ENCODE measurements at regions not wholly inside any gene's neighbourhood (a gene's known extent, or its start where the extent isn't known, plus 50 kb on each side); places are given as distances from the start of the nearest gene placed in this dataset.
A peak's percentile ranks its signal among the peaks of the same experiment; 100 is the strongest.

DNA sequence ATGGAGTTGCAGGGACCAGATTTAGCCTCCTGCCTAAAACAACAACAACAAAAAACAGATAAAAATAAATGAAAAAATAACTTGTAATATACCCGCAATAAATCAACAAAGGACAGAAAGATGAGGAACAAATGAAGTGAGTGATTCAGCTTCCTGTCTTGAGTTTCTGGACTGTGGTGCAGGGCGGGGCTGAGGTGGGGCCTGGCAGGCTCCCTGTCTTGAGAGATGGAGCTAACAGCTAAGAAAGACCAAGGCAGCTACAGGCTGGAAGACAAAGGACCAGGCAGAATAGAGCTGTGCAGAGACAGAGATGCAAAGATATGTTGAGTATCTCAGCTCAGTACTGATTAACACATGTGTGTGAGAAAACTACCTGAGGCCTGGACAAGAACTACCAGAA lies 879.2 kb downstream of the AACS start:
- TF ChIP-seq, protein P1, sequence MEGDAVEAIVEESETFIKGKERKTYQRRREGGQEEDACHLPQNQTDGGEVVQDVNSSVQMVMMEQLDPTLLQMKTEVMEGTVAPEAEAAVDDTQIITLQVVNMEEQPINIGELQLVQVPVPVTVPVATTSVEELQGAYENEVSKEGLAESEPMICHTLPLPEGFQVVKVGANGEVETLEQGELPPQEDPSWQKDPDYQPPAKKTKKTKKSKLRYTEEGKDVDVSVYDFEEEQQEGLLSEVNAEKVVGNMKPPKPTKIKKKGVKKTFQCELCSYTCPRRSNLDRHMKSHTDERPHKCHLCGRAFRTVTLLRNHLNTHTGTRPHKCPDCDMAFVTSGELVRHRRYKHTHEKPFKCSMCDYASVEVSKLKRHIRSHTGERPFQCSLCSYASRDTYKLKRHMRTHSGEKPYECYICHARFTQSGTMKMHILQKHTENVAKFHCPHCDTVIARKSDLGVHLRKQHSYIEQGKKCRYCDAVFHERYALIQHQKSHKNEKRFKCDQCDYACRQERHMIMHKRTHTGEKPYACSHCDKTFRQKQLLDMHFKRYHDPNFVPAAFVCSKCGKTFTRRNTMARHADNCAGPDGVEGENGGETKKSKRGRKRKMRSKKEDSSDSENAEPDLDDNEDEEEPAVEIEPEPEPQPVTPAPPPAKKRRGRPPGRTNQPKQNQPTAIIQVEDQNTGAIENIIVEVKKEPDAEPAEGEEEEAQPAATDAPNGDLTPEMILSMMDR (IDR thresholded peaks at IDR 0.05; ENCODE audit: unreplicated experiment) = no peak
- no peak overlapping the region for H3K27ac Mint-ChIP-seq (ENCODE audit: low read depth, unreplicated experiment)
- CTCF ChIA-PET = interaction anchor here (1.0 kb wide), 1 partner anchor 10 kb away, joined by 4 read pairs; no protein-coding TSS in a partner anchor
- H3K36me3 Mint-ChIP-seq (ENCODE audit: insufficient read depth, unreplicated experiment) = no peaks in the 10 kb centered on the region
- H3K27me3 Mint-ChIP-seq (ENCODE audit: insufficient read depth, unreplicated experiment) = no peaks in the 10 kb centered on the region
- H3K4me3 Mint-ChIP-seq (ENCODE audit: unreplicated experiment) = no peak overlapping the region
- DNase-seq (ENCODE audit: unreplicated experiment) = peak; percentile 46
- BruUV-seq (replicated peaks) = no TSS peak
- POLR2A ChIA-PET = no interaction called here
- intact Hi-C loops (cut with micrococcal nuclease) = no loop called here
- peaks cover 7% of the 10 kb centered on the region for H3K9me3 Mint-ChIP-seq (ENCODE audit: unreplicated experiment)
- H3K4me1 Mint-ChIP-seq (ENCODE audit: insufficient read depth, unreplicated experiment) = peaks cover 8% of the 10 kb centered on the region

DNA sequence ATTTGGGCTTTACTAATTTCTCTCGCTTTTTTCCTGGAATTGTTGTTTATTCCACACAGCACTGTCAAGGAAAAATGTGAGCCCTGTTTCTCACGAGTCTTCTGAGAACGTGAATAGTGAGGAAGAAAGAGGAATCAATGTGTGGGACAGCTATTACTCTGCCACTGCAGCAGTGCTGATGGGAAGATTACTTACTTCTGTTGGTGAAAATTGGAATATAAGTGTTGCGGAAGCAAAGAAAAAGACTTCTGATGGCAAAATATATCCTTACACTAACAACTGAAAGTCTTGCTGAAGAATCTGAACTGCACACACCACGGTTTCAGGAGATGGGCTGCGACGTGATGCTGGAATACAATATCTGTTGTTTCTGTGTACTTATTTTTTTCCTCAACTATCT lies 884.2 kb downstream of the AACS start:
- no peaks in the 10 kb centered on the region for H3K36me3 Mint-ChIP-seq (ENCODE audit: insufficient read depth, unreplicated experiment)
- intact Hi-C loops (cut with micrococcal nuclease) = no loop called here
- H3K9me3 Mint-ChIP-seq (ENCODE audit: unreplicated experiment) = peaks cover 8% of the 10 kb centered on the region
- POLR2A ChIA-PET = interaction anchor here (1.4 kb wide), 1 partner anchor 15 kb away, joined by 3 read pairs; no protein-coding TSS in a partner anchor
- peaks cover 8% of the 10 kb centered on the region for H3K4me1 Mint-ChIP-seq (ENCODE audit: insufficient read depth, unreplicated experiment)
- TF ChIP-seq, protein P1 (IDR thresholded peaks at IDR 0.05; ENCODE audit: unreplicated experiment) = no peak
- CTCF ChIA-PET = interaction anchor here (0.7 kb wide), 1 partner anchor 77 kb away, joined by 3 read pairs; no protein-coding TSS in a partner anchor
- no peak overlapping the region for H3K4me3 Mint-ChIP-seq (ENCODE audit: unreplicated experiment)
- no peak overlapping the region for H3K27ac Mint-ChIP-seq (ENCODE audit: low read depth, unreplicated experiment)
- DNase-seq (ENCODE audit: unreplicated experiment) = no peak
- no peaks in the 10 kb centered on the region for H3K27me3 Mint-ChIP-seq (ENCODE audit: insufficient read depth, unreplicated experiment)
- BruUV-seq (replicated peaks) = no TSS peak

DNA sequence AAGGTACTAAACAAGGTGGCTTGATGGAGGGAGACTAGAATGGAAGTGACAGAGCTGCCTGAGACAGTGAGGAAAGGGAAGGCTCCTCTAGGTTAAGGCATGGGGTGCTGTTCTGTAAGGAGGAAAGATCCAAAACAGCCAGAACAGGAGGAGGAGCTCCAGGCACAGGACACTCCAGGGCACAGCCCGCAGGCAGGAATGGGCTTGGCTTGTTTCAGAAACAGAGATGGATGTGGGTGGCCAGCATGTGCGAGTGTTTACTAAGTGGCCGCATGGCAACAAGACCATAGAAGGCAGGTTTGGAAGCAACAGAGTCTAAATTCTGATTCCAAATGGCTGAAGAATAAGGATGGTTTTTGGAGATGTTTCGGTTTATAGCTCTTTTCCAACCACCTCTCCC lies 889.1 kb downstream of the AACS start:
- H3K36me3 Mint-ChIP-seq (ENCODE audit: insufficient read depth, unreplicated experiment) = no peaks in the 10 kb centered on the region
- POLR2A ChIA-PET = interaction anchor here (0.7 kb wide), 1 partner anchor 213 kb away, joined by 3 read pairs; no protein-coding TSS in a partner anchor
- CTCF ChIA-PET = interaction anchor here (1.0 kb wide), 1 partner anchor 10 kb away, joined by 4 read pairs; no protein-coding TSS in a partner anchor
- no peaks in the 10 kb centered on the region for H3K27me3 Mint-ChIP-seq (ENCODE audit: insufficient read depth, unreplicated experiment)
- BruUV-seq (replicated peaks) = no TSS peak
- intact Hi-C loops (cut with micrococcal nuclease) = no loop called here
- H3K4me1 Mint-ChIP-seq (ENCODE audit: insufficient read depth, unreplicated experiment) = no peaks in the 10 kb centered on the region
- H3K4me3 Mint-ChIP-seq (ENCODE audit: unreplicated experiment) = no peak overlapping the region
- H3K9me3 Mint-ChIP-seq (ENCODE audit: unreplicated experiment) = peaks cover 8% of the 10 kb centered on the region
- TF ChIP-seq, protein P1 (IDR thresholded peaks at IDR 0.05; ENCODE audit: unreplicated experiment) = no peak
- DNase-seq (ENCODE audit: unreplicated experiment) = no peak
- no peak overlapping the region for H3K27ac Mint-ChIP-seq (ENCODE audit: low read depth, unreplicated experiment)

DNA sequence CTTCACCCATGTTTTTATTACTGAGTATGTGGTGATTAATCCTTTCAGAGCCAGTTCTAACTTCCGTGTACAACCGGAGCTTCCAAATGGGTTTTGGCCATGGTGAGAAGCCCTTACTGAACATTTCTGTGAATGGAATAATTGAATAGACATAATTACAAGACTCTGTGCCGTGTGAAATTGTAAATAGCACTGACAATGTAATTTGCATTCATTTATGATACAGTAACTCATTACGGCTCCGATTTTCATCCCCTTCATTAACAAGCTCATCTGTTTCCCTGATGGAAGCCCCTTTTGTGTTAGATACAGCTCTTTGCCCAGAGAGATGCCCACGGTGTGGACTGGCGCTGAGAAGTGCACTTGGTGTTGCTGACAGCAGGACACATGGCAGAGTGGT lies 891.0 kb downstream of the AACS start:
- DNase-seq (ENCODE audit: unreplicated experiment) = no peak
- TF ChIP-seq, protein P1 (IDR thresholded peaks at IDR 0.05; ENCODE audit: unreplicated experiment) = no peak
- BruUV-seq (replicated peaks) = no TSS peak
- ChIA-PET CTCF (no interaction called here), POLR2A (no interaction called here)
- H3K27me3 Mint-ChIP-seq (ENCODE audit: insufficient read depth, unreplicated experiment) = no peaks in the 10 kb centered on the region
- no peak overlapping the region for H3K27ac Mint-ChIP-seq (ENCODE audit: low read depth, unreplicated experiment)
- H3K9me3 Mint-ChIP-seq (ENCODE audit: unreplicated experiment) = peaks cover 8% of the 10 kb centered on the region
- intact Hi-C loops (cut with micrococcal nuclease) = no loop called here
- no peaks in the 10 kb centered on the region for H3K4me1 Mint-ChIP-seq (ENCODE audit: insufficient read depth, unreplicated experiment)
- no peaks in the 10 kb centered on the region for H3K36me3 Mint-ChIP-seq (ENCODE audit: insufficient read depth, unreplicated experiment)
- H3K4me3 Mint-ChIP-seq (ENCODE audit: unreplicated experiment) = no peak overlapping the region
